ENCODE measurements at regions not wholly inside any gene's neighbourhood (a gene's known extent, or its start where the extent isn't known, plus 50 kb on each side); places are given as distances from the start of the nearest gene placed in this dataset.

- H3K9me3 ChIP-seq (ENCODE audit: control insufficient read depth, low read depth, low read length), result no peaks in the 10 kb centered on the region
Measured at GRCh38 chr16:62157544-62157943, 121.3 kb upstream of the CDH8 start.

DNA sequence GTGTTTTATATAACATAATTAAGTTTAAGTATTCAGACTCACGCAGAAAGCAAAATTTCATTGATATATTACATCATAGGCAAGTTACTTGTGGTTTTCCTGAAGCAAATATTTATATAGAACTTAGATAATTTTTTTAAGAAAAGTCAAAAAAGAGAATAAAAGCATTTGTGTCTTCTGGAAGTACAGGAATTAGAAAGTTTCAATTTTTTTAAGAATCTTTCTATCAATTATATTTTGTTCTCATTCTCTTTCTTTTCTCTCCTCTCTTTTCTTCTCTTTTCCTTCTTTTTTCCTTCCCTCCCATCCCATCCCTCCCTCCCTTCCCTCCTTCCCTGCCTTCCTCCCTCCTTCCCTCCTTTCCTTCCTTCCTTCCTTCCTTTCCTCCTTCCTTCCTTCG lies 120.7 kb upstream of the CDH8 start:
- Histone ChIP-seq H3K4me1 (ENCODE audit: control insufficient read depth, insufficient read depth, low read length) (no peaks in the 10 kb centered on the region), H3K9me3 (ENCODE audit: control insufficient read depth, low read depth, low read length) (no peaks in the 10 kb centered on the region), H3K36me3 (ENCODE audit: control insufficient read depth, insufficient read depth, low read length) (no peaks in the 10 kb centered on the region), H3K27me3 (ENCODE audit: control insufficient read depth, insufficient read depth, low read length) (no peaks in the 10 kb centered on the region), H3K27ac (ENCODE audit: low read length) (no peak overlapping the region), H3K4me3 (ENCODE audit: low read length) (no peak overlapping the region)
- 81% methylated on average over 2 of the region's 2 CpGs for WGBS (ENCODE audit: insufficient coverage, low lambda C conversion rate)
- DNase-seq, result no peak

More at GRCh38 chr16:62157544-62157943, 121.3 kb upstream of the CDH8 start:
- WGBS (ENCODE audit: insufficient coverage, low lambda C conversion rate), result 100% methylated on average over 1 of the region's 3 CpGs
- Histone ChIP-seq H3K4me1 (ENCODE audit: control insufficient read depth, insufficient read depth, low read length) (no peaks in the 10 kb centered on the region), H3K27ac (ENCODE audit: low read length) (no peak overlapping the region), H3K4me3 (ENCODE audit: low read length) (no peak overlapping the region), H3K36me3 (ENCODE audit: control insufficient read depth, insufficient read depth, low read length) (no peaks in the 10 kb centered on the region), H3K27me3 (ENCODE audit: control insufficient read depth, insufficient read depth, low read length) (no peaks in the 10 kb centered on the region)
- no peak for DNase-seq

DNA sequence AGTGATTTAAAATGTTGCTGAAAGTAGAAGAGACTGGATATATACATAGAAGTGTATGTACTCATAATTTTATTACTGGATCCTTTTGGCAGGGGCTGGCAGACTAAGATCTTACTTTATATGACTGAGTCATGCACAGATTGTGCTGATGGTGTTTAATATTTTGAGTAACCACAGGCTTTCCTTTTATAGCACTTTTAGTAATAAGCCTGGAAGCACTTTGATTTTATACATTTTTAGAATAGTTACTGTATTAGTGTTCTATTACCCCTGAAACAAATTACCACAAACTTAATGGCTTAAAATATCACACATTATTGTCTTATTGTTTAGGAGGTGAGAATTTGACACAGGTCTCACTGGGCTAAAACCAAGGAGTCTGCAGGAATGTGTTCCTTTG lies 113.4 kb upstream of the CDH8 start:
- no peak for DNase-seq
- Histone ChIP-seq H3K36me3 (ENCODE audit: control insufficient read depth, insufficient read depth, low read length) (no peaks in the 10 kb centered on the region), H3K4me3 (ENCODE audit: low read length) (no peak overlapping the region), H3K27ac (ENCODE audit: low read length) (no peak overlapping the region), H3K27me3 (ENCODE audit: control insufficient read depth, insufficient read depth, low read length) (no peaks in the 10 kb centered on the region), H3K9me3 (ENCODE audit: control insufficient read depth, low read depth, low read length) (no peaks in the 10 kb centered on the region), H3K4me1 (ENCODE audit: control insufficient read depth, insufficient read depth, low read length) (no peaks in the 10 kb centered on the region)

DNA sequence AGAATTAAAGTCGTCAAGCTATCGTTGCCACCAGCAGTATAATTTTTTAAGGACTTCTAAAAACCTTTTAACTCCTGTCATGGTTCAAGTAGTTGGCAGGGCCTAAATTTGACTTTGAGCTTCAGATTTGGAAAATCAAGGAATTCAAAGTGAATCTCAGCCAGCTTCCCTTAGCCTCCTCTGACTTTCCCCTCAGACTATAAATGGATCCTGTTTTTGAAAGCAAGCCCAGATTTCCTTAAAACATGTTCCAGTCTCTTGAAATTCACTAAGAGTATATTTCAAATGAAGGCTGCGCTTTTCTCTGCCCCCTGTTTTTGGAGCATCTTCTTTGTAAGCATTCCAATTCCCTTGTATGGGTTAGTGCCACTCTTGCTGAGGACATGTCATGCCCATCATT lies 101.8 kb upstream of the CDH8 start:
- Histone ChIP-seq H3K36me3 (ENCODE audit: control insufficient read depth, insufficient read depth, low read length) (no peaks in the 10 kb centered on the region), H3K27ac (ENCODE audit: low read length) (no peak overlapping the region), H3K4me3 (ENCODE audit: low read length) (no peak overlapping the region), H3K9me3 (ENCODE audit: control insufficient read depth, low read depth, low read length) (no peaks in the 10 kb centered on the region), H3K27me3 (ENCODE audit: control insufficient read depth, insufficient read depth, low read length) (no peaks in the 10 kb centered on the region), H3K4me1 (ENCODE audit: control insufficient read depth, insufficient read depth, low read length) (no peaks in the 10 kb centered on the region)
- no peak for DNase-seq
- 100% methylated on average over 1 of the region's 3 CpGs for WGBS (ENCODE audit: insufficient coverage, low lambda C conversion rate)

DNA sequence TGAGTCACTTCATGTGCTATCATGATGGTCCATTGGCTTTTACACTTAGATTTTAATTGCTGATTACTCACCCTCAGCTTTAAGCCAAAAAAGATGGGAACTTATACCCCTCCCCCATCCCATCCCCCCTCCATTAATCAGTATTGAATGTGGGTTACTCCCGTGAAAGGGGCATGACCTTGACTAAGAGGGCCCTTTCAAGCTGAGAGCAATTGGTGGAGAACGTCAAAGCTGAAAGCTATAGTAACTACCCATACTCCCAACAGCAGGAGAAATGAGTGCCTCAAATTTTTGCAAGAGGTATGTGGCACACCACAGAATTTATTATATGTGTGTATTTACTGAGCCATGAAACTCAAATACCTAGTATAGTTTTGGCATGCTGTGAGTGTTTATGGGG lies 99.7 kb upstream of the CDH8 start:
- H3K4me3 ChIP-seq (ENCODE audit: low read length), result no peak overlapping the region
- H3K9me3 ChIP-seq (ENCODE audit: control insufficient read depth, low read depth, low read length), result no peaks in the 10 kb centered on the region
- no peak overlapping the region for H3K27ac ChIP-seq (ENCODE audit: low read length)
- DNase-seq, result no peak
- no peaks in the 10 kb centered on the region for H3K4me1 ChIP-seq (ENCODE audit: control insufficient read depth, insufficient read depth, low read length)
- H3K27me3 ChIP-seq (ENCODE audit: control insufficient read depth, insufficient read depth, low read length), result no peaks in the 10 kb centered on the region
- WGBS (ENCODE audit: insufficient coverage, low lambda C conversion rate), result no CpG with 5 or more reads among the region's 2 CpGs
- no peaks in the 10 kb centered on the region for H3K36me3 ChIP-seq (ENCODE audit: control insufficient read depth, insufficient read depth, low read length)

- no CpG with 5 or more reads among the region's 1 CpG for WGBS (ENCODE audit: insufficient coverage, low lambda C conversion rate)
- Histone ChIP-seq H3K27me3 (ENCODE audit: control insufficient read depth, insufficient read depth, low read length) (no peaks in the 10 kb centered on the region), H3K36me3 (ENCODE audit: control insufficient read depth, insufficient read depth, low read length) (no peaks in the 10 kb centered on the region), H3K9me3 (ENCODE audit: control insufficient read depth, low read depth, low read length) (no peaks in the 10 kb centered on the region), H3K4me1 (ENCODE audit: control insufficient read depth, insufficient read depth, low read length) (no peaks in the 10 kb centered on the region), H3K4me3 (ENCODE audit: low read length) (no peak overlapping the region), H3K27ac (ENCODE audit: low read length) (no peak overlapping the region)
- DNase-seq, result no peak
Measured at GRCh38 chr16:62135446-62135845, 99.2 kb upstream of the CDH8 start.

DNA sequence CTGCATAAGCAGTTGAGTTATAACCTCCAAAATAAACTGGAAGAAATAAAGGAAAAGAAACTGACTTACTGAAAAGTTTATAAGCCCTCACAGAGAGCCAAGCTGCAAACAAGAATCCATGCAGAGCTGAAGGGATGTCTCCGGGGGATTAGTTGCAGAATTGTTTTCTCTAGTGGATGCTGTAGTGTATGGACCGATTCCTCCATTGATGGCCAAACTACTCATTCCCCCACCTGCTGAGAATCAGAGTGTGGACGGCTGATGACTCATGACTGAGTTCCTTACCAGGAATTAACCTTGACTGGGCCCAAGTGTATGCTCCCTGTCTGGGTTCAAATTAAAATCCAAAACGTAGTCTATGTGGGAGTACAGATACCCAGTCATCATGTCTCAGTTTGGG lies 93.9 kb upstream of the CDH8 start:
- H3K27me3 ChIP-seq (ENCODE audit: control insufficient read depth, insufficient read depth, low read length), result no peaks in the 10 kb centered on the region
- no CpG with 5 or more reads among the region's 4 CpGs for WGBS (ENCODE audit: insufficient coverage, low lambda C conversion rate)
- no peak overlapping the region for H3K4me3 ChIP-seq (ENCODE audit: low read length)
- no peaks in the 10 kb centered on the region for H3K36me3 ChIP-seq (ENCODE audit: control insufficient read depth, insufficient read depth, low read length)
- no peaks in the 10 kb centered on the region for H3K4me1 ChIP-seq (ENCODE audit: control insufficient read depth, insufficient read depth, low read length)
- DNase-seq, result no peak
- no peaks in the 10 kb centered on the region for H3K9me3 ChIP-seq (ENCODE audit: control insufficient read depth, low read depth, low read length)
- H3K27ac ChIP-seq (ENCODE audit: low read length), result no peak overlapping the region

DNA sequence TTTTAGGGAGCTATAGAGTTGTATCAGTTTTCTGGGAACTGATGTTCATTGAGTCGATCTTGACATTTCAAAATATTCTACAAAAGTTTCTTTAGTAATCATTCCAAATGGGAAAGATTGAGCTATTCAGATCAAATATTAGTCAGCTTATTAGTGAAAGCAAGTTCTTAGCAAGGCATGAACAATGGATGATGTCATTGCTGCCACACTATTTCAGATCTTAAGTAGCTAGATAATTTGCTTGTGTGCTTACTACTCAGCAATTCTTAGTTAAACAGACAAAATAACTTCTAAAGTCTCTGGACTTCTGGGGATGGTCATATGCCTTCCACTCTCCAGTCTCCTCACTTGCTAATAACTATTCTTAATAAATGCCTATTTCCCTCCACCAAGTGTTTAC lies 69.0 kb upstream of the CDH8 start:
- H3K27ac ChIP-seq (ENCODE audit: low read length), result no peak overlapping the region
- H3K36me3 ChIP-seq (ENCODE audit: control insufficient read depth, insufficient read depth, low read length), result no peaks in the 10 kb centered on the region
- no peak overlapping the region for H3K4me3 ChIP-seq (ENCODE audit: low read length)
- H3K4me1 ChIP-seq (ENCODE audit: control insufficient read depth, insufficient read depth, low read length), result no peaks in the 10 kb centered on the region
- no CpG with 5 or more reads among the region's 1 CpG for WGBS (ENCODE audit: insufficient coverage, low lambda C conversion rate)
- no peaks in the 10 kb centered on the region for H3K9me3 ChIP-seq (ENCODE audit: control insufficient read depth, low read depth, low read length)
- DNase-seq, result no peak
- no peaks in the 10 kb centered on the region for H3K27me3 ChIP-seq (ENCODE audit: control insufficient read depth, insufficient read depth, low read length)

DNA sequence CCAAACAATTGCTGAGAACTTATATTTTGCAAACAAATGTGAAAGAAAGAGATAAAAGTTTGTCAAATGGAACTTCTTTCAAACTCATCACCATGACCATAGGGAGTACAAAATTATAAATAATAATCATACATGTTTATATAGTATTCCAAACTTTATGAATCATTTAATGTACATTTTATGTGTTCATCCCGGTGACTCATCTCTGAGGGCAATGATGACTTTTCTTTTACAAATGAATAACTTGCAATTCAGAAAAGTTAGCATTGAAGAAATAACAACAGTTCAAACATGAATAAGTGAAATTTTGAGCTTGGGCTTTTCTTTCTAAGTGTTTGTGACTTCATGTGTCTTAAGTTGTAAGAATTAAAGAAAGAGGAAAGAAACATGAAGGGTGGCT lies 66.3 kb upstream of the CDH8 start:
- 88% methylated on average over 1 of the region's 1 CpG for whole genome bisulfite sequencing (ENCODE audit: insufficient coverage, low lambda C conversion rate)
- no peaks in the 10 kb centered on the region for H3K27me3 ChIP-seq (ENCODE audit: control insufficient read depth, insufficient read depth, low read length)
- no peak for DNase-seq

GRCh38 chr16:62100651-62101050 lies 64.4 kb upstream of the CDH8 start:
- Histone ChIP-seq H3K27me3 (ENCODE audit: control insufficient read depth, insufficient read depth, low read length) (no peaks in the 10 kb centered on the region), H3K36me3 (ENCODE audit: control insufficient read depth, insufficient read depth, low read length) (no peaks in the 10 kb centered on the region), H3K4me1 (ENCODE audit: control insufficient read depth, insufficient read depth, low read length) (no peaks in the 10 kb centered on the region), H3K9me3 (ENCODE audit: control insufficient read depth, low read depth, low read length) (no peaks in the 10 kb centered on the region), H3K27ac (ENCODE audit: low read length) (no peak overlapping the region), H3K4me3 (ENCODE audit: low read length) (no peak overlapping the region)
- WGBS (ENCODE audit: insufficient coverage, low lambda C conversion rate), result 50% methylated on average over 2 of the region's 2 CpGs
- DNase-seq, result no peak

More for the DNA sequence above, 66.3 kb upstream of the CDH8 start:
- Histone ChIP-seq H3K27ac (ENCODE audit: low read length) (no peak overlapping the region), H3K36me3 (ENCODE audit: control insufficient read depth, insufficient read depth, low read length) (no peaks in the 10 kb centered on the region), H3K9me3 (ENCODE audit: control insufficient read depth, low read depth, low read length) (no peaks in the 10 kb centered on the region), H3K4me1 (ENCODE audit: control insufficient read depth, insufficient read depth, low read length) (no peaks in the 10 kb centered on the region), H3K4me3 (ENCODE audit: low read length) (no peak overlapping the region)

DNA sequence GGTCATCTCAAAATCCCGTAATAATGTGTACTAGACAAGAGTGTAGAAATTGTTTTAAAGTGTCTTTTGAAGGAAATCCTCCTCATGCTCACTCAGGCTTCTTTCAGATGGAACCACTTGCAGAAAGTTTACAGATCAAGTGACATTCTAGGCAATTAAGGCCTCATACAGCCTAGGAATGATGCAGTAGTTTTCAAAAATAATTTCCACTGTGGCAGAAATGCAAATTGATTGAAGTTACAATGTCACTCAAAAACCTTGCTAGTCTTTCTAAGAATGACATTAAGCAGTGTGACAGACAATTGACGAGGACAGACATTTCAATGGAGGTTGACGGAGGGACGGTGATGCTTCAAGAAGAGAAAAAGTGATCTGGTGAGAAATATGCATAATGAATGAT lies 53.5 kb upstream of the CDH8 start:
- Histone ChIP-seq H3K36me3 (ENCODE audit: control insufficient read depth, insufficient read depth, low read length) (no peaks in the 10 kb centered on the region), H3K27ac (ENCODE audit: low read length) (no peak overlapping the region), H3K4me3 (ENCODE audit: low read length) (no peak overlapping the region), H3K4me1 (ENCODE audit: control insufficient read depth, insufficient read depth, low read length) (no peaks in the 10 kb centered on the region), H3K9me3 (ENCODE audit: control insufficient read depth, low read depth, low read length) (no peaks in the 10 kb centered on the region), H3K27me3 (ENCODE audit: control insufficient read depth, insufficient read depth, low read length) (no peaks in the 10 kb centered on the region)
- 100% methylated on average over 1 of the region's 4 CpGs for WGBS (ENCODE audit: insufficient coverage, low lambda C conversion rate)
- no peak for DNase-seq
